ENCODE measurements at regions not wholly inside any gene's neighbourhood (a gene's known extent, or its start where the extent isn't known, plus 50 kb on each side); places are given as distances from the start of the nearest gene placed in this dataset.

- Histone ChIP-seq H3K27me3 (replicated peaks in 1 of 2; ENCODE audit: control insufficient read depth in 2 of 2, insufficient read depth in 2 of 2, low read length in 1 of 2) (no peaks in the 10 kb centered on the region), H3K4me2 (ENCODE audit: control insufficient read depth, insufficient read depth) (no peak overlapping the region), H2AFZ (ENCODE audit: control insufficient read depth, low read depth, low read length) (no peak overlapping the region), H3K27ac (ENCODE audit: control insufficient read depth, insufficient read depth) (no peak overlapping the region), H3K79me2 (ENCODE audit: control insufficient read depth, insufficient read depth, low read length) (no peaks in the 10 kb centered on the region), H3K4me3 (no peak overlapping the region), H3K9me3 (replicated peaks; ENCODE audit: control insufficient read depth, insufficient read depth, low read length) (no peaks in the 10 kb centered on the region), H3K36me3 (ENCODE audit: control insufficient read depth in 2 of 2, insufficient read depth in 2 of 2, low read length in 1 of 2) (no peaks in the 10 kb centered on the region), H3K4me1 (ENCODE audit: control insufficient read depth, insufficient read depth, low read length) (no peaks in the 10 kb centered on the region), H3K9ac (ENCODE audit: control insufficient read depth, insufficient read depth, low read length) (no peak overlapping the region), H4K20me1 (ENCODE audit: control insufficient read depth, insufficient read depth) (no peaks in the 10 kb centered on the region)
- ChIA-PET POLR2A (no interaction called here), SMC1A (ENCODE audit: uncharacterized antibody, unreplicated experiment) (no interaction called here), CTCF (interaction anchor here (0.6 to 1.4 kb wide), 2 partner anchors 17 to 46 kb away, joined by 3 to 5 read pairs; no protein-coding TSS in a partner anchor), RAD21 (ENCODE audit: unreplicated experiment) (interaction anchor here (0.9 kb wide), 1 partner anchor 40 kb away, joined by 3 read pairs; no protein-coding TSS in a partner anchor)
- in situ Hi-C loops (cut with MboI) (no loop called here), intact Hi-C loops (cut with micrococcal nuclease; ENCODE audit: unreplicated experiment) (no loop called here)
- 18% methylated on average over 6 of the region's 6 CpGs for WGBS (ENCODE audit: insufficient coverage, insufficient replicate concordance, low lambda C conversion rate, missing lambda C conversion rate)
- TF ChIP-seq BHLHE40 (IDR thresholded peaks at IDR 0.05; ENCODE audit: borderline replicate concordance in 1 of 2, low read depth in 2 of 2, low read length in 1 of 2) = no peak
- no peak for TF ChIP-seq NR2C2 (IDR thresholded peaks at IDR 0.05; ENCODE audit: borderline replicate concordance, control insufficient read depth, insufficient read length, low read depth)
- no peak for TF ChIP-seq TARDBP (IDR thresholded peaks at IDR 0.05; ENCODE audit: borderline replicate concordance)
- TF ChIP-seq SRF (IDR thresholded peaks at IDR 0.05; ENCODE audit: low read depth in 2 of 2, low read length in 2 of 2) = no peak
- no peak for TF ChIP-seq SMAD1 (IDR thresholded peaks at IDR 0.05; ENCODE audit: low read depth, partially characterized antibody)
- TF ChIP-seq NBN (IDR thresholded peaks at IDR 0.05) = no peak
- no peak for TF ChIP-seq TBL1XR1 (IDR thresholded peaks at IDR 0.05; ENCODE audit: low read depth, low read length)
- no peak for TF ChIP-seq POU2F2 (IDR thresholded peaks at IDR 0.05; ENCODE audit: borderline replicate concordance, low read depth, low read length)
- no peak for TF ChIP-seq MAX (IDR thresholded peaks at IDR 0.05; ENCODE audit: low read depth, low read length)
- TF ChIP-seq BCL3 (IDR thresholded peaks at IDR 0.05; ENCODE audit: borderline replicate concordance, insufficient read depth, low read depth, low read length, poor library complexity, severe bottlenecking) = no peak
- no peak for TF ChIP-seq RAD21 (IDR thresholded peaks at IDR 0.05; ENCODE audit: insufficient read depth, low read depth, low read length)
- TF ChIP-seq JUNB (IDR thresholded peaks at IDR 0.05) = no peak
- no peak for TF ChIP-seq MTA2 (IDR thresholded peaks at IDR 0.05; ENCODE audit: low read depth)
- TF ChIP-seq E2F8 (IDR thresholded peaks at IDR 0.05; ENCODE audit: low read depth, partially characterized antibody) = no peak
- TF ChIP-seq BCLAF1 (IDR thresholded peaks at IDR 0.05) = no peak
- no peak for TF ChIP-seq HDGF (IDR thresholded peaks at IDR 0.05)
- no peak for TF ChIP-seq FOS (IDR thresholded peaks at IDR 0.05; ENCODE audit: borderline replicate concordance, extremely low read depth, insufficient read length)
- no peak for TF ChIP-seq ZNF207 (IDR thresholded peaks at IDR 0.05; ENCODE audit: borderline replicate concordance)
- FAIRE-seq = no peak
- ATAC-seq = no peak
- no peak for DNase-seq (ENCODE audit: low read depth, low spot score)
- BruUV-seq (replicated peaks) = no TSS peak
These were observed 1080.5 kb upstream of the TENM3 start for GRCh38 chr4:181162676-181163075.

Measured in GM12878 (cell line).